ENCODE measurements at regions not wholly inside any gene's neighbourhood (a gene's known extent, or its start where the extent isn't known, plus 50 kb on each side); places are given as distances from the start of the nearest gene placed in this dataset.

DNA sequence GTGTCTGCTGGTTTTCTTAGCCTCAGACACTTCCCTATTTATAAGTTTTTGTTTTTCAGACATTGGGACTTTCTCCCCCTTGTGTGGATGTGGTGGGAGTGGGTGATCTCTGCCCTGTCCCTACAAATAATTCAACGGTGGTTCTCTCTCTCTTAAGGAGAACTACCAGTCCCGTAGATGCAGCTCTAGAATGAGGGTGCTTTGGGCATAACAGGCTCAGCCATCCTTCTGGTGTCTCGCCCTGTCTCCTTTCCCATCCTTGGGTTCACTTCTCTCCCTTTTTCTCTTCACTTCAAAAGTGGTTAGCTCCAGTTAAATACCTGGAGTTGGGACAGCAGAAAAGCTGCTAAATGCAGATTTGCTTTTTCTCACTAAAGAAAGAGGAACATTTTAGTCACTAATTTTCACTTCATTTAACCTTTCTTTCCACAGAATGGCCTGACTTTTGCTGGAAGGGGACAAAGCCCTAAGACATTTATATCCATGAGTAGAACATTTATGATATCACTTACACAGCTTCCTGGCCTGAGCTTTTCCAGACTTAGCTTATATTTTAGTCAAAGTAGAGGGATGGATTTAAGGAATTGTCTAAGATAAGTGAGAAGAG, 121.2 kb upstream of the CXCR4 start:
- Histone ChIP-seq H2AFZ (no peak overlapping the region; the same call in 1 of the 2 replicates), H3K79me2 (ENCODE audit: low read depth) (no peaks in the 10 kb centered on the region), H3K27me3 (ENCODE audit: insufficient read depth, low read depth) (no peaks in the 10 kb centered on the region), H3K27ac (peak overlapping the region; percentile 65), H3K36me3 (ENCODE audit: low read depth) (no peaks in the 10 kb centered on the region), H3K4me1 (replicated peaks; ENCODE audit: insufficient read depth) (peaks cover 41% of the 10 kb centered on the region), H3K9me3 (ENCODE audit: insufficient read depth, low read depth) (0 out of 2 replicates have a peak, but pooled peaks cover 3% of the 10 kb centered on the region), H3K9me2 (ENCODE audit: insufficient read depth) (no peaks in the 10 kb centered on the region), H3K4me3 (no peak overlapping the region), H3K4me2 (peak overlapping the region; percentile 30), H3F3A (ENCODE audit: insufficient read depth, low read depth) (peaks cover 23% of the 10 kb centered on the region), H4K20me1 (ENCODE audit: insufficient read depth) (no peaks in the 10 kb centered on the region)
- intact Hi-C loops (cut with micrococcal nuclease; ENCODE audit: unreplicated experiment) = loop anchor here (10.0 kb wide), 1 partner anchor 254 kb away; the partner anchor contains the start of gene DARS1
- TF ChIP-seq EZH2 (IDR thresholded peaks at IDR 0.05; ENCODE audit: low read depth) = no peak
- TF ChIP-seq, protein P1, sequence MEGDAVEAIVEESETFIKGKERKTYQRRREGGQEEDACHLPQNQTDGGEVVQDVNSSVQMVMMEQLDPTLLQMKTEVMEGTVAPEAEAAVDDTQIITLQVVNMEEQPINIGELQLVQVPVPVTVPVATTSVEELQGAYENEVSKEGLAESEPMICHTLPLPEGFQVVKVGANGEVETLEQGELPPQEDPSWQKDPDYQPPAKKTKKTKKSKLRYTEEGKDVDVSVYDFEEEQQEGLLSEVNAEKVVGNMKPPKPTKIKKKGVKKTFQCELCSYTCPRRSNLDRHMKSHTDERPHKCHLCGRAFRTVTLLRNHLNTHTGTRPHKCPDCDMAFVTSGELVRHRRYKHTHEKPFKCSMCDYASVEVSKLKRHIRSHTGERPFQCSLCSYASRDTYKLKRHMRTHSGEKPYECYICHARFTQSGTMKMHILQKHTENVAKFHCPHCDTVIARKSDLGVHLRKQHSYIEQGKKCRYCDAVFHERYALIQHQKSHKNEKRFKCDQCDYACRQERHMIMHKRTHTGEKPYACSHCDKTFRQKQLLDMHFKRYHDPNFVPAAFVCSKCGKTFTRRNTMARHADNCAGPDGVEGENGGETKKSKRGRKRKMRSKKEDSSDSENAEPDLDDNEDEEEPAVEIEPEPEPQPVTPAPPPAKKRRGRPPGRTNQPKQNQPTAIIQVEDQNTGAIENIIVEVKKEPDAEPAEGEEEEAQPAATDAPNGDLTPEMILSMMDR (conservative IDR thresholded peaks at IDR 0.05) = no peak
- BruUV-seq (replicated peaks) = TSS peak; percentile 28
- ChIA-PET POLR2A (ENCODE audit: unreplicated experiment) (interaction anchor here (0.6 kb wide), 1 partner anchor 254 kb away, joined by 4 read pairs; the partner anchor contains the start of gene DARS1), CTCF (no interaction called here)
- DNase-seq = no peak

DNA sequence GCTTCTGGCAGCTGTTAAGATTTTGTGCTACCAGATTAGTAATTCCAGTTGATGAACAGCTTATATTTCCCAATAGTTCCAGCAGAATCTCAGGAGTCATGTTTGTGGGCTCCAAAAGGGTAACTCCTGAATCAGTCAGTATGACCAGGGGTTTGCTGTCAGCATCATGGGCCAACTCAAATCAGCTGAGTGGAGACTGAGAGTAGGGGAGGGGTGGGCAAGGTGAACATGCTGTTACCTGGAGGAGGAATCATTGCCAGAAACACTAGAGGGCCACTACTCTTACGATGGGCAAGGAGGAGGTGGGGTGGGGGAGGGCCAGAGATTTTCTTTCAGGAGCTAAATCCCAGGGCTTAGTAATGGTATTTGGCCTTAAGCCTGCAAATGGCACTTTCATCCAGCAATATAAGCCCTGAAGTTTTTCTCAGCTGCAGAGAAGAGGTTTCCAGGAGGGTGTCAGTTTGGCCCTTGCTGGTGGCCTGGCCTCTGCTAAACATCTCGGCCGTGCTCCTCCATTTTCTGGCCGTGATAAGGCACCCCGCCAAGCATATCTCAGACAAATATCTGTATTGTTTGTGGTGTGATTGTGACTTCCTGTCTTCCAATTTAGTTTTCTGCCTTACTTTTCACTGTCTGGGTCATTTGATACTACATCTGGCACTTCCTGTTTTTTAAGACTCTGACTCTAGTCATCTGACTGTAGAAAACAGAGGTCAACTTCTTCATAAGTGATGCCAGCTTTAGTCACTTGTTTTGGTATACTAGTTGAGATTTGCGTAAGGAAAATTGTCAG, 120.5 kb upstream of the CXCR4 start:
- H3K27me3 ChIP-seq (ENCODE audit: insufficient read depth, low read depth) = no peaks in the 10 kb centered on the region
- ChIA-PET POLR2A (ENCODE audit: unreplicated experiment) (interaction anchor here (0.6 kb wide), 1 partner anchor 253 kb away, joined by 4 read pairs; the partner anchor contains the start of gene DARS1), CTCF (no interaction called here)
- peaks cover 23% of the 10 kb centered on the region for H3F3A ChIP-seq (ENCODE audit: insufficient read depth, low read depth)
- TF ChIP-seq, protein P1 (conservative IDR thresholded peaks at IDR 0.05) = no peak
- no peak for TF ChIP-seq EZH2 (IDR thresholded peaks at IDR 0.05; ENCODE audit: low read depth)
- TSS peak; percentile 33 for BruUV-seq (replicated peaks)
- H3K9me3 ChIP-seq (ENCODE audit: insufficient read depth, low read depth) = 0 out of 2 replicates have a peak, but pooled peaks cover 3% of the 10 kb centered on the region
- H2AFZ ChIP-seq = no peak overlapping the region; the same call in 1 of the 2 replicates
- peaks cover 41% of the 10 kb centered on the region for H3K4me1 ChIP-seq (replicated peaks; ENCODE audit: insufficient read depth)
- peak overlapping the region; percentile 65 for H3K27ac ChIP-seq
- no peaks in the 10 kb centered on the region for H3K36me3 ChIP-seq (ENCODE audit: low read depth)
- H3K79me2 ChIP-seq (ENCODE audit: low read depth) = no peaks in the 10 kb centered on the region
- H3K9me2 ChIP-seq (ENCODE audit: insufficient read depth) = no peaks in the 10 kb centered on the region
- intact Hi-C loops (cut with micrococcal nuclease; ENCODE audit: unreplicated experiment) = loop anchor here (10.0 kb wide), 1 partner anchor 254 kb away; the partner anchor contains the start of gene DARS1
- no peak overlapping the region for H3K4me3 ChIP-seq
- no peaks in the 10 kb centered on the region for H4K20me1 ChIP-seq (ENCODE audit: insufficient read depth)
- H3K4me2 ChIP-seq = peak overlapping the region; percentile 30
- DNase-seq = peak; percentile 23 to 56

DNA sequence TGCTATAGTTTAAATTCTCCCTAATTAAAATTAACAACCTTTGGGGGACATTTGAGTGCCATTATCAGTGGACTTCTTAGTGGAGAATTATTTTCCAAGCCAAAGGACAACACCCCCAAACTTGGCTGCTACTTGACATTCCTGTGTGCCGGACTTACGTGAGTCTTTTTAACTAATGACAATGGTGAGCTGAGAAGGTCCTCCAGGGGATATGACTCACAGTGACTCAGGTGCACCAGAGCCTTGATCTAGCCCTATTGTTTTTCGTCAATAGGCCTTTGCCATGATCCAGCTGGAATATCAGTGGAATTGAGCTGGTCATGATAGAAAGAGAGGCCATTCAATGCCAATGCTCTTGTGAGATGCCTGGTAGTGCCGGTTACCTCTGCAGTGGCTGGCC, 118.1 kb upstream of the CXCR4 start:
- H3K27ac ChIP-seq = 0 out of 2 replicates have a peak overlapping the region, but pooled peaks have one; percentile 30
- CTCF ChIA-PET = interaction anchor here (0.6 kb wide), 1 partner anchor 116 kb away, joined by 3 read pairs; no protein-coding TSS in a partner anchor
- no peaks in the 10 kb centered on the region for H3K36me3 ChIP-seq (ENCODE audit: low read depth)
- intact Hi-C loops (cut with micrococcal nuclease; ENCODE audit: unreplicated experiment) = loop anchor here (1.0 to 10.0 kb wide), 2 partner anchors 251 to 288 kb away; partner anchors contain the start of gene DARS1
- H3K9me2 ChIP-seq (ENCODE audit: insufficient read depth) = no peaks in the 10 kb centered on the region
- POLR2A ChIA-PET (ENCODE audit: unreplicated experiment) = interaction anchor here (0.6 kb wide), 1 partner anchor 1720 kb away, joined by 5 read pairs; no protein-coding TSS in a partner anchor
- peaks cover 23% of the 10 kb centered on the region for H3F3A ChIP-seq (ENCODE audit: insufficient read depth, low read depth)
- H3K4me2 ChIP-seq = peak overlapping the region; percentile 34
- H2AFZ ChIP-seq = no peak overlapping the region
- no peaks in the 10 kb centered on the region for H4K20me1 ChIP-seq (ENCODE audit: insufficient read depth)
- 0 out of 2 replicates have a peak, but pooled peaks cover 3% of the 10 kb centered on the region for H3K9me3 ChIP-seq (ENCODE audit: insufficient read depth, low read depth)
- no peaks in the 10 kb centered on the region for H3K27me3 ChIP-seq (ENCODE audit: insufficient read depth, low read depth)
- H3K79me2 ChIP-seq (ENCODE audit: low read depth) = no peaks in the 10 kb centered on the region
- TF ChIP-seq EZH2 (IDR thresholded peaks at IDR 0.05; ENCODE audit: low read depth) = no peak
- TF ChIP-seq, protein P1 (conservative IDR thresholded peaks at IDR 0.05) = no peak
- no TSS peak for BruUV-seq (replicated peaks)
- DNase-seq = peak; percentile 68 to 96
- peaks cover 41% of the 10 kb centered on the region for H3K4me1 ChIP-seq (replicated peaks; ENCODE audit: insufficient read depth)
- H3K4me3 ChIP-seq = no peak overlapping the region
